ENCODE measurements at regions not wholly inside any gene's neighbourhood (a gene's known extent, or its start where the extent isn't known, plus 50 kb on each side); places are given as distances from the start of the nearest gene placed in this dataset.

DNA sequence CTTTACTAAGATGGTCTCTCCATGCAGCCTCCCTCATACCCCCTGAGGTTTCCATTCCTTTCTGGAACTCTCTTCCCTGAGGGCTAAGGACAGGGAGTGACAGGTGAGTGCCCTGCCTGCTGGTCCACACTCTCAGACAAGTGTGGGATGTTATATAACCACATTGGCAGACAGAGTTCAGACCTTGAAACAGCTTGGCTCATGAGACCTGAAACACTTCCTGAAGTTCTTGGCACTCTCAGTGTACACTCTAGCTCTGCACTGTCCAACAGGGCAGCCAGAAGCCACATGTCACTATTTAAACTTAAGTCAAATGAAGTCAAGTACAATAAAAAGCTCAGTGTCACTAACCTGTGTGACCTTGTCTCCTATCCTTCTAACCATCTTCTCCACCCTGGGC, 188.5 kb downstream of the ZNF621 start:
- no peaks in the 10 kb centered on the region for H3K27me3 ChIP-seq (ENCODE audit: control insufficient read depth, insufficient read depth, low read length)
- H3K9ac ChIP-seq (ENCODE audit: insufficient read depth, low read length): no peak overlapping the region
- TF ChIP-seq EZH2 (IDR thresholded peaks at IDR 0.05; ENCODE audit: low read length, missing control alignments): no peak
- TF ChIP-seq, protein P1, sequence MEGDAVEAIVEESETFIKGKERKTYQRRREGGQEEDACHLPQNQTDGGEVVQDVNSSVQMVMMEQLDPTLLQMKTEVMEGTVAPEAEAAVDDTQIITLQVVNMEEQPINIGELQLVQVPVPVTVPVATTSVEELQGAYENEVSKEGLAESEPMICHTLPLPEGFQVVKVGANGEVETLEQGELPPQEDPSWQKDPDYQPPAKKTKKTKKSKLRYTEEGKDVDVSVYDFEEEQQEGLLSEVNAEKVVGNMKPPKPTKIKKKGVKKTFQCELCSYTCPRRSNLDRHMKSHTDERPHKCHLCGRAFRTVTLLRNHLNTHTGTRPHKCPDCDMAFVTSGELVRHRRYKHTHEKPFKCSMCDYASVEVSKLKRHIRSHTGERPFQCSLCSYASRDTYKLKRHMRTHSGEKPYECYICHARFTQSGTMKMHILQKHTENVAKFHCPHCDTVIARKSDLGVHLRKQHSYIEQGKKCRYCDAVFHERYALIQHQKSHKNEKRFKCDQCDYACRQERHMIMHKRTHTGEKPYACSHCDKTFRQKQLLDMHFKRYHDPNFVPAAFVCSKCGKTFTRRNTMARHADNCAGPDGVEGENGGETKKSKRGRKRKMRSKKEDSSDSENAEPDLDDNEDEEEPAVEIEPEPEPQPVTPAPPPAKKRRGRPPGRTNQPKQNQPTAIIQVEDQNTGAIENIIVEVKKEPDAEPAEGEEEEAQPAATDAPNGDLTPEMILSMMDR (conservative IDR thresholded peaks at IDR 0.05 in 1 of 2, IDR thresholded peaks at IDR 0.05 in 1 of 2; ENCODE audit: low read depth in 1 of 2, low read length in 2 of 2): no peak
- H3K36me3 ChIP-seq (ENCODE audit: control insufficient read depth, insufficient read depth, low read length): no peaks in the 10 kb centered on the region
- no peaks in the 10 kb centered on the region for H3K79me2 ChIP-seq (ENCODE audit: control insufficient read depth, insufficient read depth, low read length)
- no peaks in the 10 kb centered on the region for H4K20me1 ChIP-seq (ENCODE audit: control insufficient read depth, extremely low read depth, insufficient read depth, low read length)
- H3K4me2 ChIP-seq (ENCODE audit: extremely low read depth, insufficient read depth, low read length): no peak overlapping the region
- H3K9me3 ChIP-seq (ENCODE audit: control insufficient read depth, insufficient read depth, low read depth, low read length): no peaks in the 10 kb centered on the region
- no peak overlapping the region for H3K4me3 ChIP-seq (replicated peaks in 1 of 4; ENCODE audit: control extremely low read depth in 1 of 4, insufficient read depth in 1 of 4, low read depth in 3 of 4, low read length in 4 of 4)
- H2AFZ ChIP-seq (ENCODE audit: low read length): no peak overlapping the region
- DNase-seq (ENCODE audit: low read depth in 2 of 2): no peak
- H3K4me1 ChIP-seq (ENCODE audit: control insufficient read depth, extremely low read depth, insufficient read depth, low read length): no peaks in the 10 kb centered on the region
- H3K27ac ChIP-seq (ENCODE audit: insufficient read depth, low read length): no peak overlapping the region

DNA sequence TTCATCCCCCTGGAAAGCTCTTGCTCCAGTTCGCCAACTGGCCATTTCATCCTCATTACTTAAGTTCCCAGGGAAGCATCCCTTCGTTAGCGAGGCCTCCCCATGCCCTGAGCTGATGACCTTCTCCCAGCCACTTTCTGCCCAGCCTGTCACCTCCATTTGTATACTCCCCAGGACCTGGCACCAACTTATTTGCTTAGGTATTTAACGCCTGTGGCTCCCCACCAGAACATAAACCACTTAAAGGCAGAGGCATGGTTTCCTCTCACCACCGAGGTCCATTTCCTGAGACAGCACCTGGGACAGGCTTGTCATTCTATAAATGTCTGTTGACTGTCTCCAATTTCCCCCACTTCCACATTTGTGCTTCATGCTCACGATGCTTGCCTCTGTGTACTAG, 189.0 kb downstream of the ZNF621 start:
- H3K27ac ChIP-seq (ENCODE audit: insufficient read depth, low read length): no peak overlapping the region
- H4K20me1 ChIP-seq (ENCODE audit: control insufficient read depth, extremely low read depth, insufficient read depth, low read length): no peaks in the 10 kb centered on the region
- no peak overlapping the region for H2AFZ ChIP-seq (ENCODE audit: low read length)
- no peaks in the 10 kb centered on the region for H3K9me3 ChIP-seq (ENCODE audit: control insufficient read depth, insufficient read depth, low read depth, low read length)
- TF ChIP-seq, protein P1 (conservative IDR thresholded peaks at IDR 0.05 in 1 of 2, IDR thresholded peaks at IDR 0.05 in 1 of 2; ENCODE audit: low read depth in 1 of 2, low read length in 2 of 2): no peak
- no peak for TF ChIP-seq EZH2 (IDR thresholded peaks at IDR 0.05; ENCODE audit: low read length, missing control alignments)
- no peak overlapping the region for H3K9ac ChIP-seq (ENCODE audit: insufficient read depth, low read length)
- H3K4me1 ChIP-seq (ENCODE audit: control insufficient read depth, extremely low read depth, insufficient read depth, low read length): no peaks in the 10 kb centered on the region
- H3K4me2 ChIP-seq (ENCODE audit: extremely low read depth, insufficient read depth, low read length): no peak overlapping the region
- H3K36me3 ChIP-seq (ENCODE audit: control insufficient read depth, insufficient read depth, low read length): no peaks in the 10 kb centered on the region
- no peaks in the 10 kb centered on the region for H3K27me3 ChIP-seq (ENCODE audit: control insufficient read depth, insufficient read depth, low read length)
- DNase-seq (ENCODE audit: low read depth in 2 of 2): no peak
- H3K79me2 ChIP-seq (ENCODE audit: control insufficient read depth, insufficient read depth, low read length): no peaks in the 10 kb centered on the region
- no peak overlapping the region for H3K4me3 ChIP-seq (replicated peaks in 1 of 4; ENCODE audit: control extremely low read depth in 1 of 4, insufficient read depth in 1 of 4, low read depth in 3 of 4, low read length in 4 of 4)

DNA sequence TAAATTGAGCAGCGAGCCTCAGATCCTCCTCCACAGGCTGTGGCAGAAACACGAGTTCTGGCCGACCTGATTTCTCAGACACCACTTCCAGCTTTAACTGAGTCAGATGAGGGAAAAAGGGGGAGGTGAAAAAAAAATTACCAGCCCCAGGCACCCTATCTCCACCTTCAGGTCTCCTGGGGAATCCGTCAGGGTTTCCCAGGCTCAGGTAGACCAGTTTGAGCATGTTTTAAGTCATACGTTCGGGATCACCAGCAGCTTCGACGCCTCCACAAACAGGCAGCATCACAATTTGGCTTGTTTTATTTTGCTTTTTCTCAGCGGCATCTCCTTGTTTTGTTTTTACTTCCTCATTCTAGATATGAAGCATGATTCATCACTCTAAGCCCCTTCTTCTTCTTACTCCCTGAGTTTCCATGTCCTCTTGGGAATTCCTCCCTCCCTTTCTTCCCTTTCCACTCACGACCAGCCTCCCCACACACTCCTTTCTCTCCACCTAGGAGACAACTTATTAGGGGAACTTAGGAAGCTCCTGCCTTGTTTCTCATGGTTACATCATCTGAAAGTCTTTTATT, 190.1 kb downstream of the ZNF621 start:
- H4K20me1 ChIP-seq (ENCODE audit: control insufficient read depth, extremely low read depth, insufficient read depth, low read length): no peaks in the 10 kb centered on the region
- H3K27ac ChIP-seq (ENCODE audit: insufficient read depth, low read length): no peak overlapping the region
- no peaks in the 10 kb centered on the region for H3K9me3 ChIP-seq (ENCODE audit: control insufficient read depth, insufficient read depth, low read depth, low read length)
- TF ChIP-seq EZH2 (IDR thresholded peaks at IDR 0.05; ENCODE audit: low read length, missing control alignments): no peak
- TF ChIP-seq, protein P1 (conservative IDR thresholded peaks at IDR 0.05 in 1 of 2, IDR thresholded peaks at IDR 0.05 in 1 of 2; ENCODE audit: low read depth in 1 of 2, low read length in 2 of 2): no peak
- H2AFZ ChIP-seq (ENCODE audit: low read length): no peak overlapping the region
- H3K79me2 ChIP-seq (ENCODE audit: control insufficient read depth, insufficient read depth, low read length): no peaks in the 10 kb centered on the region
- H3K4me2 ChIP-seq (ENCODE audit: extremely low read depth, insufficient read depth, low read length): no peak overlapping the region
- no peaks in the 10 kb centered on the region for H3K27me3 ChIP-seq (ENCODE audit: control insufficient read depth, insufficient read depth, low read length)
- no peaks in the 10 kb centered on the region for H3K36me3 ChIP-seq (ENCODE audit: control insufficient read depth, insufficient read depth, low read length)
- no peak for DNase-seq (ENCODE audit: low read depth in 2 of 2)
- H3K9ac ChIP-seq (ENCODE audit: insufficient read depth, low read length): no peak overlapping the region
- no peak overlapping the region for H3K4me3 ChIP-seq (replicated peaks in 1 of 4; ENCODE audit: control extremely low read depth in 1 of 4, insufficient read depth in 1 of 4, low read depth in 3 of 4, low read length in 4 of 4)
- no peaks in the 10 kb centered on the region for H3K4me1 ChIP-seq (ENCODE audit: control insufficient read depth, extremely low read depth, insufficient read depth, low read length)

Data from fibroblast of lung (primary cell).